MCF 10A (cell line): ENCODE measurements at regions not wholly inside any gene's neighbourhood (a gene's known extent, or its start where the extent isn't known, plus 50 kb on each side); places are given as distances from the start of the nearest gene placed in this dataset.

Source experiments
- BruUV-seq: library from RNA; stranded (reverse); fragments of 400-500 nt; replicated peaks from 2 replicates; lab custom pipeline; 2021; lab: Mats Ljungman, UMichigan
- CTCF ChIA-PET: fragments of 300-600 bp; sonication (Branson Sonifier 250); formaldehyde crosslinking; extraction: SDS; loops from one replicate; lab custom pipeline; 2021; ENCODE audit warnings: antibody characterized with exemption, inconsistent platforms; lab: Yijun Ruan, JAX
- POLR2A ChIA-PET: fragments of 300-600, 350-650 bp; sonication (Branson Sonifier 250); formaldehyde crosslinking; extraction: SDS; loops from one replicate; lab custom pipeline; 2020; ENCODE audit warnings: antibody characterized with exemption, inconsistent platforms; lab: Yijun Ruan, JAX
- DNase-seq: peaks from one replicate; pipeline ENCODE4 v3.0.0-alpha.2; 2018; ENCODE audit not compliant: unreplicated experiment
- H3K27ac Mint-ChIP-seq: one replicate; pipeline ENCODE4 v1.8.0; 2022; ENCODE audit warnings: mild to moderate bottlenecking, low read depth, mixed read lengths; ENCODE audit not compliant: unreplicated experiment
- H3K27me3 Mint-ChIP-seq: one replicate; pipeline ENCODE4 v1.8.0; 2022; ENCODE audit warnings: mixed read lengths; ENCODE audit not compliant: insufficient read depth, unreplicated experiment
- H3K36me3 Mint-ChIP-seq: one replicate; pipeline ENCODE4 v1.8.0; 2022; ENCODE audit warnings: mild to moderate bottlenecking, moderate library complexity, mixed read lengths; ENCODE audit not compliant: insufficient read depth, unreplicated experiment
- H3K4me1 Mint-ChIP-seq: one replicate; pipeline ENCODE4 v1.8.0; 2022; ENCODE audit warnings: mixed read lengths; ENCODE audit not compliant: insufficient read depth, unreplicated experiment
- H3K4me3 Mint-ChIP-seq: one replicate; pipeline ENCODE4 v1.8.0; 2022; ENCODE audit warnings: mild to moderate bottlenecking, moderate library complexity, mixed read lengths; ENCODE audit not compliant: unreplicated experiment
- H3K9me3 Mint-ChIP-seq: one replicate; pipeline ENCODE4 v1.8.0; 2022; ENCODE audit warnings: mixed read lengths; ENCODE audit not compliant: unreplicated experiment
- CTCF ChIP-seq: fragments of 200-600 bp; IDR thresholded peaks from one replicate; pipeline ENCODE4 v1.8.0; 2022; ENCODE audit warnings: antibody characterized with exemption, mild to moderate bottlenecking; ENCODE audit not compliant: unreplicated experiment
- intact Hi-C: fragments of 100-400 bp; cut with micrococcal nuclease; formaldehyde crosslinking; loops from 2 replicates; pipeline ENCODE4 v1.14.1; 2022

GRCh38 chr3:82636177-82636576 lies 874.7 kb upstream of the GBE1 start:
- H3K4me3 Mint-ChIP-seq = no peak overlapping the region
- H3K27me3 Mint-ChIP-seq = no peaks in the 10 kb centered on the region
- H3K27ac Mint-ChIP-seq = no peak overlapping the region
- no peak for TF ChIP-seq CTCF
- intact Hi-C loops = no loop called here
- CTCF ChIA-PET = no interaction called here
- H3K4me1 Mint-ChIP-seq = no peaks in the 10 kb centered on the region
- POLR2A ChIA-PET = no interaction called here
- H3K36me3 Mint-ChIP-seq = no peaks in the 10 kb centered on the region
- no peaks in the 10 kb centered on the region for H3K9me3 Mint-ChIP-seq
- no TSS peak for BruUV-seq
- DNase-seq = no peak

- Mint-ChIP-seq H3K36me3 (no peaks in the 10 kb centered on the region), H3K27ac (no peak overlapping the region), H3K9me3 (no peaks in the 10 kb centered on the region), H3K27me3 (no peaks in the 10 kb centered on the region), H3K4me3 (no peak overlapping the region), H3K4me1 (no peaks in the 10 kb centered on the region)
- ChIA-PET POLR2A (no interaction called here), CTCF (interaction anchor here (0.6 kb wide), 2 partner anchors 52 to 871 kb away, joined by 3 read pairs; no protein-coding TSS in a partner anchor)
- DNase-seq = no peak
- no peak for TF ChIP-seq CTCF
- intact Hi-C loops = no loop called here
- BruUV-seq = no TSS peak
Measured at GRCh38 chr3:82633319-82633718, 871.9 kb upstream of the GBE1 start.

GRCh38 chr3:82629937-82630336 lies 868.5 kb upstream of the GBE1 start:
- no peak for DNase-seq
- intact Hi-C loops = no loop called here
- Mint-ChIP-seq H3K4me1 (no peaks in the 10 kb centered on the region), H3K36me3 (no peaks in the 10 kb centered on the region), H3K27me3 (no peaks in the 10 kb centered on the region), H3K9me3 (no peaks in the 10 kb centered on the region), H3K4me3 (no peak overlapping the region), H3K27ac (no peak overlapping the region)
- BruUV-seq = no TSS peak
- CTCF ChIA-PET = no interaction called here
- no peak for TF ChIP-seq CTCF
- POLR2A ChIA-PET = no interaction called here

GRCh38 chr3:82628385-82629014 lies 867.1 kb upstream of the GBE1 start:
- ChIA-PET POLR2A (interaction anchor here (0.6 kb wide), 1 partner anchor 1024 kb away, joined by 5 read pairs; no protein-coding TSS in a partner anchor), CTCF (interaction anchor here (0.7 to 0.8 kb wide), 2 partner anchors 9 to 1691 kb away, joined by 3 to 4 read pairs; no protein-coding TSS in a partner anchor)
- H3K4me3 Mint-ChIP-seq = no peak overlapping the region
- TF ChIP-seq CTCF = no peak
- H3K4me1 Mint-ChIP-seq = no peaks in the 10 kb centered on the region
- no peaks in the 10 kb centered on the region for H3K27me3 Mint-ChIP-seq
- no peaks in the 10 kb centered on the region for H3K9me3 Mint-ChIP-seq
- DNase-seq = no peak
- H3K36me3 Mint-ChIP-seq = peaks cover 5% of the 10 kb centered on the region
- no TSS peak for BruUV-seq
- intact Hi-C loops = no loop called here
- H3K27ac Mint-ChIP-seq = no peak overlapping the region
